Testis (tissue), 2 donors: ENCODE measurements at regions not wholly inside any gene's neighbourhood (a gene's known extent, or its start where the extent isn't known, plus 50 kb on each side); places are given as distances from the start of the nearest gene placed in this dataset.

Experiments
- CTCF ChIP-seq, 3 experiments: fragments of 450-650 bp in 2 of 3; fragments of 200-600 bp in 1 of 3; sonication (generic) in 1 of 3; IDR thresholded peaks; one replicate each; pipeline ENCODE4 v1.5.1; 2016 to 2019; ENCODE audit warnings: antibody characterized with exemption in 3 of 3, mild to moderate bottlenecking in 2 of 3, moderate library complexity in 1 of 3
- POLR2A ChIP-seq: fragments of 450-650 bp; IDR thresholded peaks from one replicate; pipeline ENCODE4 v1.6.1; 2017; ENCODE audit warnings: antibody characterized with exemption, mild to moderate bottlenecking, moderate library complexity

GRCh38 chr1:181264821-181265220, 176.3 kb downstream of the IER5 start:
- no peak for TF ChIP-seq POLR2A
- TF ChIP-seq CTCF (IDR thresholded peaks at IDR 0.05) = no peak
